ENCODE measurements at regions not wholly inside any gene's neighbourhood (a gene's known extent, or its start where the extent isn't known, plus 50 kb on each side); places are given as distances from the start of the nearest gene placed in this dataset.
A peak's percentile ranks its signal among the peaks of the same experiment; 100 is the strongest.
"Not testable (repeated sequence)": the region's sequence is repeated elsewhere in the genome, so short reads cannot be mapped to it uniquely, and the experiment has no call there.

- no peak for DNase-seq
Observed at GRCh38 chr1:81314513-81315233, 486.1 kb upstream of the ADGRL2 start.

DNA sequence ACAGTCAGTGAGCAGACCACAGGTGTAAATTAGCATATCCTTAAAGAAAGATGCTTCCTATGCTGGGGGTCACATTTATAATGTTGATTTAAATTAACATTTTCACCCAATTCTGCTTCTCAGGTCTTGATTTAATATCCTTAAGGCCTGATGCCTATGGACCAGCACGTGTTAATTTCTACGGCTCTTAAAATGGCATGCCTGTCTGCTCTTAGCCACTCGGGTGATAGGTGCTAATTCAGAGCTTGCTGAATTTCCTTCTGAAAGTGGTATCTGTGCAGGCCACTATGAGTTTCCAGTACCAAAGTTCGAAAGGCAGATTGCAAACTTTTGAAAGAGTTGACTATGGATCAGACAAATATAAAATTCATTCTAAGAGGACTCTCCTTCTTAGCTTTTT is 487.4 kb upstream of the ADGRL2 start:
- no peak for DNase-seq

DNA sequence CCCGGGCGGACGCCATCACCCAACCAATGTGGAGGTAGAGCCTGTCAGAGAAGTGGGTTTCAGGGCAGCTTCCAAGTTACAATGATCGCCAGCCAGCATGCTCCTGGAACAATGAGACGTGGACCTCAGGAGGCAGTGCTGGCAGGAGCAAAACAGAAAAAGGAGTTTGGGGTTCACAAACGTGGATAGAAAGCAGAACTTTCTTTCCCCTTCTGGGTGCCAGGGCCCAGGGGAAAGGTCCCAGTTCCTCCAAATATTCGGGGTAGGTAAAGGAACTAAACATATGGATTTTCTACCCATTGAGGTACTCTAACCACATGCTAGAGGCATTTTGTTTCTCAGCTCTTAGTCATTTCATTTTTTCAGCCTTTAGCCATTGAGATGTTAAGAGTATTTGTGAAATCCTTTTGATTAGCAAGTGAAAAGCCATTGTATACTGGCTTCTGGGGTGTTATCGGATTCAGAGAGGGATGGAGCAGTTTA is 488.4 kb upstream of the ADGRL2 start:
- no peak for DNase-seq

- no peak for DNase-seq
Observed at GRCh38 chr1:81310250-81310649, 490.5 kb upstream of the ADGRL2 start.

DNA sequence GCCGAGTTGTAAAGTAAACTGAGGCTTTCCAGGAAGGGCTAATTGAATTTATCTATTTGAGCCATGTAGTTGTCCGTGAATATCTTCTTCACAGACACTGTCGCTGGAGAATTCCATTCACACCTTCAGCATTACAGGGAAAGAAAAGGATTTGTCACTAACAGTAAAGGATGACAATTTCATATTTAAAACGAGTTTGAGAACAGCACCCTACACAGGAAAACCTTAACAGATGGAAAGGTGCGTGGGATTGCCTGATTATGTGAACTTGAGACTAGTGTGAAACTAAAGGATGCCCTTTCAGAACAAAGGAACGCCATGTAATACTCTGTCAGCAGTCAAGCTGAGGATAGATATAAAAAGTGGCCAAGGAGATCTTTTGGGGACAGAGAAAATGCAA is 492.5 kb upstream of the ADGRL2 start:
- DNase-seq, result no peak

DNA sequence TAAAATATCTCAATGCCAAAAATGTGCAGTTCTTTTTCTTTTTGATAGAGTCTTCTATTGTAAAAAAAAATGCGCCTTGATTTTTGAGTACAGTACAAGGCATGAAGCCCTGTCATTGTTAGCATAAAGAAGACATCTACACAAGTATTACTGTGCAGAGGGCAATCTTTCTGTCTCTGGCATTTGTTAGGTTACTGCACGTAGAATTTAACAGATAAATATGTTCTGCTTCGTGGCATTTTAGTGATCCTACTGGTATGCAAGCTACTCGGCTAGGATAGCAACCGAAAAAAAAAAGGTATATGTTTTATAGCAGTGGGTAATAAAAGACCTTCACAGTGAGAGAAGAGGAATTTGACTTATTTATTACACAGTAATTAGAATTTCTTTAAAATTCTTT is 492.9 kb upstream of the ADGRL2 start:
- no peak for DNase-seq

GRCh38 chr1:81305997-81306452 is 494.7 kb upstream of the ADGRL2 start:
- DNase-seq, result peak; percentile 65

DNA sequence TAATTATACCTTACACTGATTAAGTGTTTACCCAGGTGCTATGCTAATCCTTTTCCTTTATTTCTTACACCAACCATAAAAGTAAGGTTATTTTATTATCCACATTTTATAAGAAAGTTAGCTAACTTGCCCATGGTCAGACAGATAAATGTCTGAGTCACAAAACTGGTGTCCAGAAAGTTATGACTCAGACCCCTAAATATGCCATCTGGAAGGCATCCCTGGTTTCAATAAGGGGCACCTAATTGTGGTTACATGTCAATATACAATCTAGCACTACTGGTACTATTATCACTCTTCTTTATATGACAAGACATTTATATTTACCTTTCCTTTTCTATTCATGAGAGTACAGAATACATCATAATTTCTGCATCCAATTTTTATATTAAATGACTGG is 496.5 kb upstream of the ADGRL2 start:
- DNase-seq, result no peak

- DNase-seq, result no peak
Observed at GRCh38 chr1:81299892-81300291, 500.8 kb upstream of the ADGRL2 start.

- no peak for DNase-seq
Observed at GRCh38 chr1:81298266-81298665, 502.5 kb upstream of the ADGRL2 start.

DNA sequence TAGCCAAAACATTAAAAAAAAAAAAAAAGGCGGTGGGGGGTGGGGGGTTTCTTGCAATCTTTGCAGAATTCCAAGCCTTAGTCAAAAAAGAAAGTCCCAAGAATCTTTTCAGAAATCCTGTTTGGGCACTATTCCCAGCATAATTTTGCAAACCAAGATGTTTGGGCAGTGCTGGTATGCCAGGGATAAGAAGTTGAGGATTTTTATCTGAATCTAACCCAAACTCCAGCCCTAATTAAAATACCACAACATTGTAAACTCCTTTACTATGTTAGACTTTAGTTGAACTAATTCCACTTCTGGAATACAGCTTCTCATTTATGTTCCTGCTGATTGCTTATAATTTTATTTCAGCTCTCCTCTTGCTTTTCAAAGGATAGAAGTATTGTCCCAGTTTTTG is 504.1 kb upstream of the ADGRL2 start:
- DNase-seq, result no peak

DNA sequence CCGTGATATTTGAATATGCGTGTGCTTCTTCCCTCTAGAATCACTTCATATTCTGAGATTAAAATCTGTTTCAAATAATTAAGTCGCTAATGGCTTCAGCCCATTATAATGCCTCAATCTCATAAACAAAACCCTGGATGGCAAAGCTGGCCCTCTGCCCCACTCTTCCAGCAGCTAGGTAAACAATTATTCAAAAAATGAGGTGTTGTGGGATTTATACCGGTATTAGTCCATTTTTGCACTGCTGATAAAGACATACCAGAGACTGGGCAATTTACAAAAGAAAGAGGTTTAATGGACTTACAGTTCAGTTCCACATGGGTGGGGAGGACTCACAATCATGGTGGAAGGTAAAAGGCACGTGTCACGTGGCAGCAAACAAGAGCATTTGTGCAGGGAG is 510.4 kb upstream of the ADGRL2 start:
- no peak for DNase-seq

- DNase-seq, result no peak
Observed at GRCh38 chr1:81288689-81289088, 512.0 kb upstream of the ADGRL2 start.

- no peak for DNase-seq
Observed at GRCh38 chr1:81287411-81288080, 513.2 kb upstream of the ADGRL2 start.

- no peak for DNase-seq
Observed at GRCh38 chr1:81270051-81270450, 530.7 kb upstream of the ADGRL2 start.

GRCh38 chr1:81264976-81265375 is 535.8 kb upstream of the ADGRL2 start:
- no peak for DNase-seq

DNA sequence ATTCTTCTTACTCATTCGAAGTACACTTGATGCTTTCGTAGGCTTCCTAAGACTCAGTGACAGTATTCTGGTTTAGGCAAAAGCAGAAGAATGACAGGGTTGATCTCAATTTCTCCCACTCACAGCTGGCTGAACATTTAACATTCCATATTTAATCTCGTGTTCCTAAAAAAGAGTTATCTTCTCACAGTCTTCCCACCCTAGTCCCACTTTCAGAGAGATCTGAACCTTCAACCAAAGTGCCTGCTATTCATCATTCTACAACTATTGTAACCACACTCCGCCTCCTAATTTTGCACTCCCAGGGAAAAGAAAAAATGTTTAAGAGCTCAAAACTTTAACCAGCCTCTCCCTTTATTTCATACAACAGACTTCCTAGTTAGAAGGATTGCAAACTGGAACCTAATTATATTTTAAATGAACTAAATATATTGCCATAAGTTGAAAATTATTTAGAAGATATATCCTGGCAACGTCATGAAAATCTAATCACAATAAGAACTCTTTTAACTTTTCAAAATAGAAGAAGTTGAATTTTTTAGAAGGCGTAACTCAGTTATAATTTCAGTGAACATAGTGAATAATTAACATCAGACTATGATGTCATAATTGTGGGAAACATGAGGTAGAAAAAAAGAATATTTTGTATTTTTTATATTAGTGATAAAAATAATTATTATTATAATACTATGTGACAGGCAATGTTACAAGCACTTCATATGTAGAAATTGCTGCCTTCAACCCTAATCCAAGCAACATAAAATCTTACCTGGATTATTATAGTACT is 540.9 kb upstream of the ADGRL2 start:
- DNase-seq, result no peak

- no peak for DNase-seq
Observed at GRCh38 chr1:81254560-81254959, 546.2 kb upstream of the ADGRL2 start.

- DNase-seq, result no peak
Observed at GRCh38 chr1:81254068-81254467, 546.7 kb upstream of the ADGRL2 start.

DNA sequence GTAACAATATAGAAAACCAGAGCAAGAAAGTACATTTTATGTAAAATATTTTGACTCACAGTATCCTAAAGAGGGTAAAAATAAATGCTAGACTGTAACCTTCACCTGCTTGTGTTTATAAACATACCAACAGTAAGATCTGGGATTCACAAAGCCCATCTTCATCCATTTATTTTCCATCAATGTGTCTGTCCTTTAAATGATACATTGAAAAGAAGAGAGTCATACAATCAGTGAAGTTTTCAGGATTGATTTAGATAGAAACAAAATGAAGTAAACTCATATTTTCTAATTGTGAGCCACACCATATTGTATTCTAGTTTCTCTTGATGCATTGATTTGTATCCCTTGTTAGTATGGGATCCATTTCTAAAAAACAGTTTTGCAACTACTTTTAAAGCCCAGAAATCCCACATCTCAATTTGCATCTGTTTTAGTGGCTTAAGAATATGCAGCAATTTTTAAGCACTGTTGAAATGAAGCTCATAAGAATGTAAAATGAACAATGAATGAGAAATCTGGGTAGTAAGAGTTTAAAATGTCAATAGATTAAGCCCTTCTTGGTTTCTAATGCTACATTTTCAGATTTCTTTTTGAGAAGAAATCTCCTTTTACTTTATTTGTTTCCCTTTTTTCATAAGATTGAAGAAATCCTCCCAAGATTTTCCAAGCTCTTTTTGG is 548.1 kb upstream of the ADGRL2 start:
- DNase-seq, result no peak

GRCh38 chr1:81250825-81251224 is 549.9 kb upstream of the ADGRL2 start:
- DNase-seq, result not testable (repeated sequence)

GRCh38 chr1:81245084-81245715 is 555.5 kb upstream of the ADGRL2 start:
- DNase-seq, result not testable (repeated sequence)

GRCh38 chr1:81244612-81245011 is 556.1 kb upstream of the ADGRL2 start:
- not testable (repeated sequence) for DNase-seq
